ENCODE measurements at regions not wholly inside any gene's neighbourhood (a gene's known extent, or its start where the extent isn't known, plus 50 kb on each side); places are given as distances from the start of the nearest gene placed in this dataset.

GRCh38 chr7:81857385-81857784 is 87.5 kb upstream of the HGF start (continued):
- TF ChIP-seq ZNF274 (IDR thresholded peaks at IDR 0.05; ENCODE audit: insufficient read depth, insufficient read length) (no peak), PML (IDR thresholded peaks at IDR 0.05; ENCODE audit: low read length) (no peak), NBN (IDR thresholded peaks at IDR 0.05) (no peak), IRF4 (IDR thresholded peaks at IDR 0.05; ENCODE audit: low read depth, low read length) (no peak), IKZF2 (IDR thresholded peaks at IDR 0.05) (no peak), ZNF622 (IDR thresholded peaks at IDR 0.05) (no peak), ZNF24 (IDR thresholded peaks at IDR 0.05) (no peak), SPI1 (IDR thresholded peaks at IDR 0.05; ENCODE audit: borderline replicate concordance, insufficient read depth, low read depth, low read length) (no peak), SREBF2 (IDR thresholded peaks at IDR 0.05; ENCODE audit: low read length) (no peak)
- TF ChIP-seq, protein P1, sequence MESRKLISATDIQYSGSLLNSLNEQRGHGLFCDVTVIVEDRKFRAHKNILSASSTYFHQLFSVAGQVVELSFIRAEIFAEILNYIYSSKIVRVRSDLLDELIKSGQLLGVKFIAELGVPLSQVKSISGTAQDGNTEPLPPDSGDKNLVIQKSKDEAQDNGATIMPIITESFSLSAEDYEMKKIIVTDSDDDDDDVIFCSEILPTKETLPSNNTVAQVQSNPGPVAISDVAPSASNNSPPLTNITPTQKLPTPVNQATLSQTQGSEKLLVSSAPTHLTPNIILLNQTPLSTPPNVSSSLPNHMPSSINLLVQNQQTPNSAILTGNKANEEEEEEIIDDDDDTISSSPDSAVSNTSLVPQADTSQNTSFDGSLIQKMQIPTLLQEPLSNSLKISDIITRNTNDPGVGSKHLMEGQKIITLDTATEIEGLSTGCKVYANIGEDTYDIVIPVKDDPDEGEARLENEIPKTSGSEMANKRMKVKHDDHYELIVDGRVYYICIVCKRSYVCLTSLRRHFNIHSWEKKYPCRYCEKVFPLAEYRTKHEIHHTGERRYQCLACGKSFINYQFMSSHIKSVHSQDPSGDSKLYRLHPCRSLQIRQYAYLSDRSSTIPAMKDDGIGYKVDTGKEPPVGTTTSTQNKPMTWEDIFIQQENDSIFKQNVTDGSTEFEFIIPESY (IDR thresholded peaks at IDR 0.05), result no peak
- TF ChIP-seq, protein P2, sequence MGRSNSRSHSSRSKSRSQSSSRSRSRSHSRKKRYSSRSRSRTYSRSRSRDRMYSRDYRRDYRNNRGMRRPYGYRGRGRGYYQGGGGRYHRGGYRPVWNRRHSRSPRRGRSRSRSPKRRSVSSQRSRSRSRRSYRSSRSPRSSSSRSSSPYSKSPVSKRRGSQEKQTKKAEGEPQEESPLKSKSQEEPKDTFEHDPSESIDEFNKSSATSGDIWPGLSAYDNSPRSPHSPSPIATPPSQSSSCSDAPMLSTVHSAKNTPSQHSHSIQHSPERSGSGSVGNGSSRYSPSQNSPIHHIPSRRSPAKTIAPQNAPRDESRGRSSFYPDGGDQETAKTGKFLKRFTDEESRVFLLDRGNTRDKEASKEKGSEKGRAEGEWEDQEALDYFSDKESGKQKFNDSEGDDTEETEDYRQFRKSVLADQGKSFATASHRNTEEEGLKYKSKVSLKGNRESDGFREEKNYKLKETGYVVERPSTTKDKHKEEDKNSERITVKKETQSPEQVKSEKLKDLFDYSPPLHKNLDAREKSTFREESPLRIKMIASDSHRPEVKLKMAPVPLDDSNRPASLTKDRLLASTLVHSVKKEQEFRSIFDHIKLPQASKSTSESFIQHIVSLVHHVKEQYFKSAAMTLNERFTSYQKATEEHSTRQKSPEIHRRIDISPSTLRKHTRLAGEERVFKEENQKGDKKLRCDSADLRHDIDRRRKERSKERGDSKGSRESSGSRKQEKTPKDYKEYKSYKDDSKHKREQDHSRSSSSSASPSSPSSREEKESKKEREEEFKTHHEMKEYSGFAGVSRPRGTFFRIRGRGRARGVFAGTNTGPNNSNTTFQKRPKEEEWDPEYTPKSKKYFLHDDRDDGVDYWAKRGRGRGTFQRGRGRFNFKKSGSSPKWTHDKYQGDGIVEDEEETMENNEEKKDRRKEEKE (IDR thresholded peaks at IDR 0.05), result no peak
- TF ChIP-seq, protein P3, sequence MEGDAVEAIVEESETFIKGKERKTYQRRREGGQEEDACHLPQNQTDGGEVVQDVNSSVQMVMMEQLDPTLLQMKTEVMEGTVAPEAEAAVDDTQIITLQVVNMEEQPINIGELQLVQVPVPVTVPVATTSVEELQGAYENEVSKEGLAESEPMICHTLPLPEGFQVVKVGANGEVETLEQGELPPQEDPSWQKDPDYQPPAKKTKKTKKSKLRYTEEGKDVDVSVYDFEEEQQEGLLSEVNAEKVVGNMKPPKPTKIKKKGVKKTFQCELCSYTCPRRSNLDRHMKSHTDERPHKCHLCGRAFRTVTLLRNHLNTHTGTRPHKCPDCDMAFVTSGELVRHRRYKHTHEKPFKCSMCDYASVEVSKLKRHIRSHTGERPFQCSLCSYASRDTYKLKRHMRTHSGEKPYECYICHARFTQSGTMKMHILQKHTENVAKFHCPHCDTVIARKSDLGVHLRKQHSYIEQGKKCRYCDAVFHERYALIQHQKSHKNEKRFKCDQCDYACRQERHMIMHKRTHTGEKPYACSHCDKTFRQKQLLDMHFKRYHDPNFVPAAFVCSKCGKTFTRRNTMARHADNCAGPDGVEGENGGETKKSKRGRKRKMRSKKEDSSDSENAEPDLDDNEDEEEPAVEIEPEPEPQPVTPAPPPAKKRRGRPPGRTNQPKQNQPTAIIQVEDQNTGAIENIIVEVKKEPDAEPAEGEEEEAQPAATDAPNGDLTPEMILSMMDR (IDR thresholded peaks at IDR 0.05 in 2 of 3, conservative IDR thresholded peaks at IDR 0.05 in 1 of 3; ENCODE audit: control insufficient read depth in 2 of 3, extremely low read depth in 1 of 3, insufficient read depth in 1 of 3, low read depth in 3 of 3, low read length in 3 of 3), result no peak
- TF ChIP-seq, protein P4, sequence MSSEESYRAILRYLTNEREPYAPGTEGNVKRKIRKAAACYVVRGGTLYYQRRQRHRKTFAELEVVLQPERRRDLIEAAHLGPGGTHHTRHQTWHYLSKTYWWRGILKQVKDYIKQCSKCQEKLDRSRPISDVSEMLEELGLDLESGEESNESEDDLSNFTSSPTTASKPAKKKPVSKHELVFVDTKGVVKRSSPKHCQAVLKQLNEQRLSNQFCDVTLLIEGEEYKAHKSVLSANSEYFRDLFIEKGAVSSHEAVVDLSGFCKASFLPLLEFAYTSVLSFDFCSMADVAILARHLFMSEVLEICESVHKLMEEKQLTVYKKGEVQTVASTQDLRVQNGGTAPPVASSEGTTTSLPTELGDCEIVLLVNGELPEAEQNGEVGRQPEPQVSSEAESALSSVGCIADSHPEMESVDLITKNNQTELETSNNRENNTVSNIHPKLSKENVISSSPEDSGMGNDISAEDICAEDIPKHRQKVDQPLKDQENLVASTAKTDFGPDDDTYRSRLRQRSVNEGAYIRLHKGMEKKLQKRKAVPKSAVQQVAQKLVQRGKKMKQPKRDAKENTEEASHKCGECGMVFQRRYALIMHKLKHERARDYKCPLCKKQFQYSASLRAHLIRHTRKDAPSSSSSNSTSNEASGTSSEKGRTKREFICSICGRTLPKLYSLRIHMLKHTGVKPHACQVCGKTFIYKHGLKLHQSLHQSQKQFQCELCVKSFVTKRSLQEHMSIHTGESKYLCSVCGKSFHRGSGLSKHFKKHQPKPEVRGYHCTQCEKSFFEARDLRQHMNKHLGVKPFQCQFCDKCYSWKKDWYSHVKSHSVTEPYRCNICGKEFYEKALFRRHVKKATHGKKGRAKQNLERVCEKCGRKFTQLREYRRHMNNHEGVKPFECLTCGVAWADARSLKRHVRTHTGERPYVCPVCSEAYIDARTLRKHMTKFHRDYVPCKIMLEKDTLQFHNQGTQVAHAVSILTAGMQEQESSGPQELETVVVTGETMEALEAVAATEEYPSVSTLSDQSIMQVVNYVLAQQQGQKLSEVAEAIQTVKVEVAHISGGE (CRISPR knock-in tag; IDR thresholded peaks at IDR 0.05), result no peak

Data from GM12878 (cell line).